ENCODE measurements at regions not wholly inside any gene's neighbourhood (a gene's known extent, or its start where the extent isn't known, plus 50 kb on each side); places are given as distances from the start of the nearest gene placed in this dataset.

DNA sequence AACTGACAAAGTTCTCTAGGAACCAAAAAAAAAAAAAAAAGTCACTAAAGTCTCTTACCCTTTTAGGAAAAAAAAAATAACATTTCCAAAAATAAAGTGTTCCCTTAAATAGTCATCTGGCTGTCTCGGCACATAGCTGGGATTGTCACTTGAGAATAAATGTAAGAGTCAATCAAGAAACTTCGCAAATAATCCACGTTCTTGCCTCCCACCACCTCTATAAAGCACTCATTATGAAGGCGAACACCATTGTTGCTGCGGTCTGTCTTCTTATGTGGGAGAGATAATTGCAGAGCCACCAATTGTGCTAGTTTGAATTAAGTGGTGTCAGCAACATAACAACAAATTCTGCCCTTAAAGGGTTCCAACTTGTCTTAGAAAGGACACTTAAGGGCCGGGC, 163.7 kb downstream of the FBXO15 start (continued):
- no peak for TF ChIP-seq NANOG (IDR thresholded peaks at IDR 0.05; ENCODE audit: borderline replicate concordance)

DNA sequence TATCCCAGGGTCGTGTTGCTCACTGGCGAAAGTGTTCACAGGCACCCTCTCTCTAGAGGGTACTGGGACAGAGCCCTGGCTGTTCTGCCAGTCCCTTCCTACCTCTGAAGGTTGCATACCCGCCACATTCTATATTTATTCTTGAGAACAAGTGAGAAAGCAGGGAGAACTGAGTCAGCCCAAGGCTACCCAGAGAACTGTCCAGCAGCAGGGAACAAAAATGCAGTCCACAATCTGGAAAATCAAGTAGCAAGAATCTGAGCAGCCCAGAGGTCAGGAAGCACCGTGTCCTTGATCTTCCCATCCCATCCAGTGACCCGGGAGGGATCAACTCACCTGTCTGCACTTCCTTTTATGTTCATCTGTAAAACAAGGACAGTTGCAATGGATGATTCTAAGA, 164.1 kb downstream of the FBXO15 start:
- peaks cover 7% of the 10 kb centered on the region for H3K27me3 Mint-ChIP-seq (ENCODE audit: insufficient read depth, low read depth, poor library complexity)
- H3K4me2 ChIP-seq, result no peak overlapping the region
- no peaks in the 10 kb centered on the region for H3K27me3 ChIP-seq (ENCODE audit: insufficient read depth)
- peaks cover 13% of the 10 kb centered on the region for H3K9me3 Mint-ChIP-seq
- no peak overlapping the region for H3K4me3 ChIP-seq
- H3K9me2 ChIP-seq (ENCODE audit: insufficient read depth), result no peaks in the 10 kb centered on the region
- peaks cover 8% of the 10 kb centered on the region; the same call in 1 of the 3 replicates for H3K36me3 Mint-ChIP-seq (ENCODE audit: low read depth)
- DNase-seq (ENCODE audit: low spot score) (no peak), ATAC-seq (no peak)
- H3K27ac Mint-ChIP-seq, result no peak overlapping the region
- H4K20me1 ChIP-seq (replicated peaks; ENCODE audit: insufficient read depth), result no peaks in the 10 kb centered on the region
- TF ChIP-seq NANOG (IDR thresholded peaks at IDR 0.05; ENCODE audit: borderline replicate concordance) (no peak), JUNB (IDR thresholded peaks at IDR 0.05; ENCODE audit: unreplicated experiment) (no peak), ZNF331 (CRISPR knock-in tag; IDR thresholded peaks at IDR 0.05; ENCODE audit: low read depth) (no peak), EZH2 (IDR thresholded peaks at IDR 0.05; ENCODE audit: low read depth, unreplicated experiment) (no peak), EZH2phosphoT487 (IDR thresholded peaks at IDR 0.05; ENCODE audit: unreplicated experiment) (no peak), POLR2AphosphoS5 (IDR thresholded peaks at IDR 0.05; ENCODE audit: low read depth) (no peak), CREB1 (CRISPR knock-in tag; IDR thresholded peaks at IDR 0.05; ENCODE audit: low read depth) (no peak), STAT1 (IDR thresholded peaks at IDR 0.05; ENCODE audit: unreplicated experiment) (no peak), ZNF114 (CRISPR knock-in tag; IDR thresholded peaks at IDR 0.05) (no peak)
- TF ChIP-seq, protein P1, sequence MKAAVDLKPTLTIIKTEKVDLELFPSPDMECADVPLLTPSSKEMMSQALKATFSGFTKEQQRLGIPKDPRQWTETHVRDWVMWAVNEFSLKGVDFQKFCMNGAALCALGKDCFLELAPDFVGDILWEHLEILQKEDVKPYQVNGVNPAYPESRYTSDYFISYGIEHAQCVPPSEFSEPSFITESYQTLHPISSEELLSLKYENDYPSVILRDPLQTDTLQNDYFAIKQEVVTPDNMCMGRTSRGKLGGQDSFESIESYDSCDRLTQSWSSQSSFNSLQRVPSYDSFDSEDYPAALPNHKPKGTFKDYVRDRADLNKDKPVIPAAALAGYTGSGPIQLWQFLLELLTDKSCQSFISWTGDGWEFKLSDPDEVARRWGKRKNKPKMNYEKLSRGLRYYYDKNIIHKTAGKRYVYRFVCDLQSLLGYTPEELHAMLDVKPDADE (IDR thresholded peaks at IDR 0.05), result no peak
- TF ChIP-seq, protein P2, sequence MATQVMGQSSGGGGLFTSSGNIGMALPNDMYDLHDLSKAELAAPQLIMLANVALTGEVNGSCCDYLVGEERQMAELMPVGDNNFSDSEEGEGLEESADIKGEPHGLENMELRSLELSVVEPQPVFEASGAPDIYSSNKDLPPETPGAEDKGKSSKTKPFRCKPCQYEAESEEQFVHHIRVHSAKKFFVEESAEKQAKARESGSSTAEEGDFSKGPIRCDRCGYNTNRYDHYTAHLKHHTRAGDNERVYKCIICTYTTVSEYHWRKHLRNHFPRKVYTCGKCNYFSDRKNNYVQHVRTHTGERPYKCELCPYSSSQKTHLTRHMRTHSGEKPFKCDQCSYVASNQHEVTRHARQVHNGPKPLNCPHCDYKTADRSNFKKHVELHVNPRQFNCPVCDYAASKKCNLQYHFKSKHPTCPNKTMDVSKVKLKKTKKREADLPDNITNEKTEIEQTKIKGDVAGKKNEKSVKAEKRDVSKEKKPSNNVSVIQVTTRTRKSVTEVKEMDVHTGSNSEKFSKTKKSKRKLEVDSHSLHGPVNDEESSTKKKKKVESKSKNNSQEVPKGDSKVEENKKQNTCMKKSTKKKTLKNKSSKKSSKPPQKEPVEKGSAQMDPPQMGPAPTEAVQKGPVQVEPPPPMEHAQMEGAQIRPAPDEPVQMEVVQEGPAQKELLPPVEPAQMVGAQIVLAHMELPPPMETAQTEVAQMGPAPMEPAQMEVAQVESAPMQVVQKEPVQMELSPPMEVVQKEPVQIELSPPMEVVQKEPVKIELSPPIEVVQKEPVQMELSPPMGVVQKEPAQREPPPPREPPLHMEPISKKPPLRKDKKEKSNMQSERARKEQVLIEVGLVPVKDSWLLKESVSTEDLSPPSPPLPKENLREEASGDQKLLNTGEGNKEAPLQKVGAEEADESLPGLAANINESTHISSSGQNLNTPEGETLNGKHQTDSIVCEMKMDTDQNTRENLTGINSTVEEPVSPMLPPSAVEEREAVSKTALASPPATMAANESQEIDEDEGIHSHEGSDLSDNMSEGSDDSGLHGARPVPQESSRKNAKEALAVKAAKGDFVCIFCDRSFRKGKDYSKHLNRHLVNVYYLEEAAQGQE (IDR thresholded peaks at IDR 0.05; ENCODE audit: unreplicated experiment), result no peak
- TF ChIP-seq, protein P3, sequence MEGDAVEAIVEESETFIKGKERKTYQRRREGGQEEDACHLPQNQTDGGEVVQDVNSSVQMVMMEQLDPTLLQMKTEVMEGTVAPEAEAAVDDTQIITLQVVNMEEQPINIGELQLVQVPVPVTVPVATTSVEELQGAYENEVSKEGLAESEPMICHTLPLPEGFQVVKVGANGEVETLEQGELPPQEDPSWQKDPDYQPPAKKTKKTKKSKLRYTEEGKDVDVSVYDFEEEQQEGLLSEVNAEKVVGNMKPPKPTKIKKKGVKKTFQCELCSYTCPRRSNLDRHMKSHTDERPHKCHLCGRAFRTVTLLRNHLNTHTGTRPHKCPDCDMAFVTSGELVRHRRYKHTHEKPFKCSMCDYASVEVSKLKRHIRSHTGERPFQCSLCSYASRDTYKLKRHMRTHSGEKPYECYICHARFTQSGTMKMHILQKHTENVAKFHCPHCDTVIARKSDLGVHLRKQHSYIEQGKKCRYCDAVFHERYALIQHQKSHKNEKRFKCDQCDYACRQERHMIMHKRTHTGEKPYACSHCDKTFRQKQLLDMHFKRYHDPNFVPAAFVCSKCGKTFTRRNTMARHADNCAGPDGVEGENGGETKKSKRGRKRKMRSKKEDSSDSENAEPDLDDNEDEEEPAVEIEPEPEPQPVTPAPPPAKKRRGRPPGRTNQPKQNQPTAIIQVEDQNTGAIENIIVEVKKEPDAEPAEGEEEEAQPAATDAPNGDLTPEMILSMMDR (conservative IDR thresholded peaks at IDR 0.05; ENCODE audit: low read depth in 2 of 2), result no peak
- TF ChIP-seq, protein P4, sequence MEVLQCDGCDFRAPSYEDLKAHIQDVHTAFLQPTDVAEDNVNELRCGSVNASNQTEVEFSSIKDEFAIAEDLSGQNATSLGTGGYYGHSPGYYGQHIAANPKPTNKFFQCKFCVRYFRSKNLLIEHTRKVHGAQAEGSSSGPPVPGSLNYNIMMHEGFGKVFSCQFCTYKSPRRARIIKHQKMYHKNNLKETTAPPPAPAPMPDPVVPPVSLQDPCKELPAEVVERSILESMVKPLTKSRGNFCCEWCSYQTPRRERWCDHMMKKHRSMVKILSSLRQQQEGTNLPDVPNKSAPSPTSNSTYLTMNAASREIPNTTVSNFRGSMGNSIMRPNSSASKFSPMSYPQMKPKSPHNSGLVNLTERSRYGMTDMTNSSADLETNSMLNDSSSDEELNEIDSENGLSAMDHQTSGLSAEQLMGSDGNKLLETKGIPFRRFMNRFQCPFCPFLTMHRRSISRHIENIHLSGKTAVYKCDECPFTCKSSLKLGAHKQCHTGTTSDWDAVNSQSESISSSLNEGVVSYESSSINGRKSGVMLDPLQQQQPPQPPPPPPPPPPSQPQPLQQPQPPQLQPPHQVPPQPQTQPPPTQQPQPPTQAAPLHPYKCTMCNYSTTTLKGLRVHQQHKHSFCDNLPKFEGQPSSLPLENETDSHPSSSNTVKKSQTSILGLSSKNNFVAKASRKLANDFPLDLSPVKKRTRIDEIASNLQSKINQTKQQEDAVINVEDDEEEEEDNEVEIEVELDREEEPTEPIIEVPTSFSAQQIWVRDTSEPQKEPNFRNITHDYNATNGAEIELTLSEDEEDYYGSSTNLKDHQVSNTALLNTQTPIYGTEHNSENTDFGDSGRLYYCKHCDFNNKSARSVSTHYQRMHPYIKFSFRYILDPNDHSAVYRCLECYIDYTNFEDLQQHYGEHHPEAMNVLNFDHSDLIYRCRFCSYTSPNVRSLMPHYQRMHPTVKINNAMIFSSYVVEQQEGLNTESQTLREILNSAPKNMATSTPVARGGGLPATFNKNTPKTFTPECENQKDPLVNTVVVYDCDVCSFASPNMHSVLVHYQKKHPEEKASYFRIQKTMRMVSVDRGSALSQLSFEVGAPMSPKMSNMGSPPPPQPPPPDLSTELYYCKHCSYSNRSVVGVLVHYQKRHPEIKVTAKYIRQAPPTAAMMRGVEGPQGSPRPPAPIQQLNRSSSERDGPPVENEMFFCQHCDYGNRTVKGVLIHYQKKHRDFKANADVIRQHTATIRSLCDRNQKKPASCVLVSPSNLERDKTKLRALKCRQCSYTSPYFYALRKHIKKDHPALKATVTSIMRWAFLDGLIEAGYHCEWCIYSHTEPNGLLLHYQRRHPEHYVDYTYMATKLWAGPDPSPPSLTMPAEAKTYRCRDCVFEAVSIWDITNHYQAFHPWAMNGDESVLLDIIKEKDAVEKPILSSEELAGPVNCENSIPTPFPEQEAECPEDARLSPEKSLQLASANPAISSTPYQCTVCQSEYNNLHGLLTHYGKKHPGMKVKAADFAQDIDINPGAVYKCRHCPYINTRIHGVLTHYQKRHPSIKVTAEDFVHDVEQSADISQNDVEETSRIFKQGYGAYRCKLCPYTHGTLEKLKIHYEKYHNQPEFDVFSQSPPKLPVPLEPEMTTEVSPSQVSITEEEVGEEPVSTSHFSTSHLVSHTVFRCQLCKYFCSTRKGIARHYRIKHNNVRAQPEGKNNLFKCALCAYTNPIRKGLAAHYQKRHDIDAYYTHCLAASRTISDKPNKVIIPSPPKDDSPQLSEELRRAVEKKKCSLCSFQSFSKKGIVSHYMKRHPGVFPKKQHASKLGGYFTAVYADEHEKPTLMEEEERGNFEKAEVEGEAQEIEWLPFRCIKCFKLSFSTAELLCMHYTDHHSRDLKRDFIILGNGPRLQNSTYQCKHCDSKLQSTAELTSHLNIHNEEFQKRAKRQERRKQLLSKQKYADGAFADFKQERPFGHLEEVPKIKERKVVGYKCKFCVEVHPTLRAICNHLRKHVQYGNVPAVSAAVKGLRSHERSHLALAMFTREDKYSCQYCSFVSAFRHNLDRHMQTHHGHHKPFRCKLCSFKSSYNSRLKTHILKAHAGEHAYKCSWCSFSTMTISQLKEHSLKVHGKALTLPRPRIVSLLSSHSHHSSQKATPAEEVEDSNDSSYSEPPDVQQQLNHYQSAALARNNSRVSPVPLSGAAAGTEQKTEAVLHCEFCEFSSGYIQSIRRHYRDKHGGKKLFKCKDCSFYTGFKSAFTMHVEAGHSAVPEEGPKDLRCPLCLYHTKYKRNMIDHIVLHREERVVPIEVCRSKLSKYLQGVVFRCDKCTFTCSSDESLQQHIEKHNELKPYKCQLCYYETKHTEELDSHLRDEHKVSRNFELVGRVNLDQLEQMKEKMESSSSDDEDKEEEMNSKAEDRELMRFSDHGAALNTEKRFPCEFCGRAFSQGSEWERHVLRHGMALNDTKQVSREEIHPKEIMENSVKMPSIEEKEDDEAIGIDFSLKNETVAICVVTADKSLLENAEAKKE (CRISPR knock-in tag; IDR thresholded peaks at IDR 0.05), result no peak
- H3K27ac ChIP-seq (ENCODE audit: low read depth), result no peak overlapping the region
- no peaks in the 10 kb centered on the region for H3K4me1 ChIP-seq (ENCODE audit: insufficient read depth)
- peaks cover 5% of the 10 kb centered on the region; the same call in 2 of the 3 replicates for H3K4me1 Mint-ChIP-seq
- H2AFZ ChIP-seq, result no peak overlapping the region
- no peaks in the 10 kb centered on the region for H3K79me2 ChIP-seq (replicated peaks; ENCODE audit: insufficient read depth)
- H3K36me3 ChIP-seq (ENCODE audit: insufficient read depth), result no peaks in the 10 kb centered on the region
- H3K4me3 Mint-ChIP-seq, result no peak overlapping the region
- H3F3A ChIP-seq (replicated peaks; ENCODE audit: low read depth), result no peaks in the 10 kb centered on the region

All from GM23338 (cell line).